GM23248 (cell line): ENCODE measurements at regions not wholly inside any gene's neighbourhood (a gene's known extent, or its start where the extent isn't known, plus 50 kb on each side); places are given as distances from the start of the nearest gene placed in this dataset.

Source experiments
- EZH2 ChIP-seq: fragments of 200-600 bp; sonication (generic); IDR thresholded peaks from 2 replicates; pipeline ENCODE4 v1.6.1; 2018; ENCODE audit warnings: antibody characterized with exemption, mild to moderate bottlenecking; ENCODE audit not compliant: insufficient read depth, poor library complexity, severe bottlenecking
- EZH2phosphoT487 ChIP-seq: fragments of 200-600 bp; sonication (generic); IDR thresholded peaks from 2 replicates; pipeline ENCODE4 v1.6.1; 2018; ENCODE audit warnings: antibody characterized with exemption, moderate library complexity, mild to moderate bottlenecking, low read depth; ENCODE audit not compliant: insufficient read depth

DNA sequence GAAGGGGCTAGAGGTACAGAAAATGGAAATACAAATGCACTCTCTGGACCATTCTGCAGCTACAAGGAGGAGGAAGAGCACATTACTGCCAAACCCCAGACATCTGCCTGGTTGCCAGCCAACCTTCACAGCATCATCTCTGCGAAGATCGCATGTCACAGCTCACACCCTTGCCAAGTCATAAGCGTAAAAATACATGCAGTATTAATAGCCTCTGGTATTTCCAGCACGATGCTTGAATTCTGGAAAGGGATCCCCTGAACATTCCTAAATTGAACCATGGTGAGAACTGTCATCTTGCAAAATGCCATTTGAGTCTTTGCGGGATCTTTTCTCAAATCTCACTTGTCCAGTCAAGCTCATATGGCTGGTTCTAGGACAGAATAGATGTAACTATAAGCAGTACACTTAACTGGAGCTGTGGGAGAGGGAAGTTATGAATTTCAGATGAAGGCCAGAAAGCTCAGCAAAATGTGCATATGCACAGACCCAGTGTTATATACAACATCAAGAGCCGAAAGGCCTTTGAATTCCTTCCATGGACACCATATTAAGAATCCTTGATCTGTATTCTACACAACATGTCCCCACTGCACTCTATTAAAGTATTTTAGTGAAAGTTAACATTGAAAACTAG is 211.6 kb downstream of the DUSP6 start:
- TF ChIP-seq EZH2phosphoT487 (no peak), EZH2 (no peak)
